ENCODE measurements at regions not wholly inside any gene's neighbourhood (a gene's known extent, or its start where the extent isn't known, plus 50 kb on each side); places are given as distances from the start of the nearest gene placed in this dataset.

DNA sequence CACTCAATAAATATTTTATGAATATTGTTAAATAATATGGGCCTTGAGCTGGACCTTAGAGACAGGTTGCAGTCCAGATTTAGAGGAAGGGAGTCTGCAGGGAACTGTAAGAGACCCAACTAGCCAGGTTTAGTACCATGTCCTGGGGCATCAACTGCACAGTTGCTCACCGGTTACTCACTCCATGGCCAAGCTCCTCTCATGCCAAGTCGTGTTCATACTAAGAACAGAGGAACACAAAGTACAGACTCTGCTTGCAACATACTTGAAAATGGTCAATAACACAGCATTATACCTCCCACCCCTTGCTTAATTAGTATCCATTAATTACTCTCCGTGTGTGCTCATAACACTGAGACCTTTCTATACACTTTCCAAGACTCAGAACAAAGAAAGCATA, 317.6 kb upstream of the PIK3R1 start:
- Histone ChIP-seq H4K5ac (ENCODE audit: insufficient read length, low read depth, low read length) (no peak overlapping the region), H3K18ac (ENCODE audit: insufficient read length, low read depth, low read length) (no peak overlapping the region), H2BK12ac (ENCODE audit: insufficient read length, low read depth, low read length) (no peak overlapping the region), H2AFZ (ENCODE audit: low read length) (no peak overlapping the region), H4K8ac (replicated peaks; ENCODE audit: insufficient read length, low read depth, low read length) (no peak overlapping the region), H3K79me2 (ENCODE audit: insufficient read depth, low read length) (no peaks in the 10 kb centered on the region), H3T11ph (ENCODE audit: low read length) (no peak overlapping the region), H3K27ac (ENCODE audit: insufficient read length, low read depth, low read length) (no peak overlapping the region), H3K4me1 (ENCODE audit: insufficient read depth, low read length) (no peaks in the 10 kb centered on the region), H3K9me3 (ENCODE audit: control insufficient read depth, low read depth, low read length) (no peaks in the 10 kb centered on the region), H2BK120ac (ENCODE audit: low read depth, low read length, poor library complexity, severe bottlenecking) (no peak overlapping the region), H3K56ac (ENCODE audit: insufficient read length, low read depth, low read length) (no peak overlapping the region), H2AK5ac (ENCODE audit: insufficient read length, low read length) (no peak overlapping the region), H2BK5ac (ENCODE audit: insufficient read length, low read length) (no peak overlapping the region), H3K4me2 (ENCODE audit: insufficient read depth, insufficient read length, low read length) (no peak overlapping the region), H2BK20ac (ENCODE audit: low read depth, low read length, poor library complexity, severe bottlenecking) (no peak overlapping the region), H3K14ac (ENCODE audit: insufficient read depth, low read length) (no peak overlapping the region), H3K23me2 (ENCODE audit: insufficient read length, low read depth, low read length, poor library complexity, severe bottlenecking) (no peaks in the 10 kb centered on the region), H3K79me1 (ENCODE audit: insufficient read depth, low read depth, low read length, poor library complexity, severe bottlenecking) (no peaks in the 10 kb centered on the region), H4K20me1 (ENCODE audit: control insufficient read depth, insufficient read depth, insufficient read length) (no peaks in the 10 kb centered on the region), H2BK15ac (ENCODE audit: low read depth, low read length) (no peak overlapping the region), H3K9ac (ENCODE audit: extremely low read depth, insufficient read length, low read length) (no peak overlapping the region), H3K27me3 (ENCODE audit: insufficient read depth, low read length) (no peaks in the 10 kb centered on the region), H3K23ac (ENCODE audit: insufficient read length, low read depth, low read length) (no peak overlapping the region), H4K91ac (ENCODE audit: insufficient read length, low read depth, low read length) (no peak overlapping the region), H3K4ac (ENCODE audit: low read depth, low read length) (no peak overlapping the region)
- no peak for TF ChIP-seq CTCF (conservative IDR thresholded peaks at IDR 0.05)
- H3K27ac Mint-ChIP-seq, result no peak overlapping the region
- peaks cover 7 to 9% of the 10 kb centered on the region in 2 experiments for H3K9me3 Mint-ChIP-seq
- peaks cover 4% of the 10 kb centered on the region in 2 experiments; a peak in 2 of 4 replicates for H3K4me1 Mint-ChIP-seq
- H3K4me3 Mint-ChIP-seq, result no peak overlapping the region
- H3K27me3 Mint-ChIP-seq (ENCODE audit: low read depth), result no peaks in the 10 kb centered on the region; the same call in 1 of the 2 replicates
- DNase-seq, result no peak
- no CpG with 5 or more reads among the region's 3 CpGs for WGBS (ENCODE audit: extremely low coverage, insufficient read length, low lambda C conversion rate)
- peaks cover 3 to 8% (median 4%) of the 10 kb centered on the region in 3 experiments; a peak in 4 of 7 replicates for H3K36me3 Mint-ChIP-seq (ENCODE audit: insufficient read depth in 1 of 3, low read depth in 3 of 3)
